ENCODE measurements at regions not wholly inside any gene's neighbourhood (a gene's known extent, or its start where the extent isn't known, plus 50 kb on each side); places are given as distances from the start of the nearest gene placed in this dataset.

DNA sequence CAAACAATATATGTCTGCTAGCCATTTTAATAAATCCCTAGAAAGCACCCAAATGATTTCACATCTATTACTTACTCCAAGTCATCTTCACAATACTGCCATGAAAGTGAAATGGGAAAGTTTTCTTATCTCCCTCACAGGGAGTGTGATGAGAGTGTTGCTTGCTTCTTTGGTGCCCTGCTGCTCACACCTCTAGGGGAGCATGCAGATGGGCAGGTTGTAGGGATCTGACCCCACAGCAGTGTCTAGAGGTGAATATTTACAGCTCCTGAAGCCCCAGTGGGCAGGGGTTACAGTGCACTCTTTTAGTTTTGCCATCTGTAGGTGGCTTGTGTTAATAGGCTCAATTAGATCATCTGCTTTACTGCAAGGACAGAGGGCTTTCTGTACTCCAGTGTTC lies 173.2 kb downstream of the GABRG2 start:
- no peak for TF ChIP-seq CTCF (conservative IDR thresholded peaks at IDR 0.05)
- no peak overlapping the region for H3K27ac ChIP-seq

DNA sequence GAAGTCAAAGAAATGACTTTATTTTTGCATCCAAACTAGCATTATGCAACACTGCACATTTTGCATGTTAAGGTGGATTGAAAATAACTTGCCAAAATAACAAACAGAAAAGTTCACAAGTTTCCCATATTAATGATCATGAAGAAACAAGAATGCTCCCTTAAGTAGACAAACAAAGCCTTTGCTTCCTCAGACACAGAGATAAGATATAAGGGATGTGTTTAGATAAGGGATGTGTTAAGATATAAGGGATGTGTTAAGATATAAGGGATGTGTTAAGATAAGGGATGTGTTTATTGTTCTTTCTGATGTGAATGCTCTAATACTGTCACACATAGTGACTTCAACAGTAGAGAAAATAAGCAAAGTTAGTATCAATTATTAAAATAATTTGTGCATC lies 174.8 kb downstream of the GABRG2 start:
- TF ChIP-seq CTCF (conservative IDR thresholded peaks at IDR 0.05), result no peak

DNA sequence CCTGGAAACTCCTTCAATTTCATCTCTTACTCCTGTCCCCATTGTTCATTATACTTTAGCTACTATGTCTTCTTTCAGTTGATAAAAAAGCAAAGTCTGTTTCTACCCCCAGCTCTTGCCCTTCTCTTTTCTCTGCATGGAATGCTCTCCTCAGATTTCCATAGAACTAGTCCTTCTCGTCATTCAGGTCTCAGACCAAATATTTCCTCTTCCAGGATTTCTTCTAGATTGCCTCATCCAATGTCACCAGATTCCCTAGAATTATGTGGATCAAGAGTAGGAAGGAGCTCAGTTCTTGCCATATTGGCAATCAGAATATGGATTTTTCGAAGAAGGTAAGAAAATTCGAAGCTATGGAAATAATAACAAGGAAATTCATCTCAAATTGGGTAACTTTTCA lies 176.1 kb downstream of the GABRG2 start:
- no peak for TF ChIP-seq CTCF (conservative IDR thresholded peaks at IDR 0.05)

More for the DNA sequence above, 174.8 kb downstream of the GABRG2 start:
- H3K27ac ChIP-seq, result no peak overlapping the region

GRCh38 chr5:162248107-162248713 lies 180.6 kb downstream of the GABRG2 start:
- peak; percentile 36 for TF ChIP-seq CTCF (conservative IDR thresholded peaks at IDR 0.05)
- no peak overlapping the region for H3K27ac ChIP-seq

More for the DNA sequence above, 176.1 kb downstream of the GABRG2 start:
- no peak overlapping the region for H3K27ac ChIP-seq

- TF ChIP-seq CTCF (conservative IDR thresholded peaks at IDR 0.05), result no peak
Measured at GRCh38 chr5:162256711-162257110, 189.1 kb downstream of the GABRG2 start.

DNA sequence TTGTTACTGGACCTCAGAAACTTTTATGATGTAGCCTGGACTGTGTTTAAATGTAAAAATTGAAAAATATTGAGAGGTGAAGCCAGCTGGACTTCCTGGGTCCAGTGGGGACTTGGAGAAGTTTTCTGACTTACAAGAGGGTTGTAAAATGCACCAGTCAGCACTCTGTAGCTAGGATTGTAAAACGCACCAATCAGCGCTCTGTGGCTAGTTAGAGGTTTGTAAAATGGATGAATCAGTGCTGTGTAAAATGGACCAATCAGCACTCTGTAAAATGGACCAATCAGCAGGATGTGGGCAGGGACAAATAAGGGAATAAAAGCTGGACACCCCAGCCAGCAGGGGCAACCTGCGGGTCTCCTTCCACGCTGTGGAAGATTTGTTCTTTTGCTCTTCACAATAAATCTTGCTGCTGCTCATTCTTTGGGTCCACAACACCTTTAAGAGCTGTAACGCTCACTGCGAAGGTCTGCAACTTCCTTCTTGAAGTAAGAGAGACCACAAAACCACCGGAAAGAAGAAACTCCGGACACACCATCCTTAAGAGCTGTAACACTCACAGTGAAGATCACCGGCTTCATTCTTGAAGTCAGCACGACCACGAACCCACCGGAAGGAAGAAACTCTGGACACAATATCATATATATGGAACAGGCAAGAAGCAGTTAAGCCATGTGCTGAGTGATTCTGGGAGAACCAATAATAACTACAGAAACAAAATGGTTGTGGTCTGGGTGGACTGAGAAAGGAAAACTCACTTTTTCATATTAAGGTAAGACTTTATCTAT lies 201.3 kb downstream of the GABRG2 start:
- TF ChIP-seq CTCF (conservative IDR thresholded peaks at IDR 0.05), result no peak
- H3K27ac ChIP-seq, result no peak overlapping the region

More at GRCh38 chr5:162256711-162257110, 189.1 kb downstream of the GABRG2 start:
- H3K27ac ChIP-seq, result no peak overlapping the region

GRCh38 chr5:162272417-162272816 lies 204.8 kb downstream of the GABRG2 start:
- no peak for TF ChIP-seq CTCF (conservative IDR thresholded peaks at IDR 0.05)
- H3K27ac ChIP-seq, result no peak overlapping the region

Measured in VCaP (cell line).